Hematopoietic multipotent progenitor cell treated with erythropoietin and hydrocortisone succinate and interleukin-3 and kit ligand, for 4 days (in vitro differentiated cells): ENCODE measurements at regions not wholly inside any gene's neighbourhood (a gene's known extent, or its start where the extent isn't known, plus 50 kb on each side); places are given as distances from the start of the nearest gene placed in this dataset.

Experiments
- DNase-seq: peaks from one replicate; pipeline ENCODE4 v3.0.0-alpha.2; 2015

DNA sequence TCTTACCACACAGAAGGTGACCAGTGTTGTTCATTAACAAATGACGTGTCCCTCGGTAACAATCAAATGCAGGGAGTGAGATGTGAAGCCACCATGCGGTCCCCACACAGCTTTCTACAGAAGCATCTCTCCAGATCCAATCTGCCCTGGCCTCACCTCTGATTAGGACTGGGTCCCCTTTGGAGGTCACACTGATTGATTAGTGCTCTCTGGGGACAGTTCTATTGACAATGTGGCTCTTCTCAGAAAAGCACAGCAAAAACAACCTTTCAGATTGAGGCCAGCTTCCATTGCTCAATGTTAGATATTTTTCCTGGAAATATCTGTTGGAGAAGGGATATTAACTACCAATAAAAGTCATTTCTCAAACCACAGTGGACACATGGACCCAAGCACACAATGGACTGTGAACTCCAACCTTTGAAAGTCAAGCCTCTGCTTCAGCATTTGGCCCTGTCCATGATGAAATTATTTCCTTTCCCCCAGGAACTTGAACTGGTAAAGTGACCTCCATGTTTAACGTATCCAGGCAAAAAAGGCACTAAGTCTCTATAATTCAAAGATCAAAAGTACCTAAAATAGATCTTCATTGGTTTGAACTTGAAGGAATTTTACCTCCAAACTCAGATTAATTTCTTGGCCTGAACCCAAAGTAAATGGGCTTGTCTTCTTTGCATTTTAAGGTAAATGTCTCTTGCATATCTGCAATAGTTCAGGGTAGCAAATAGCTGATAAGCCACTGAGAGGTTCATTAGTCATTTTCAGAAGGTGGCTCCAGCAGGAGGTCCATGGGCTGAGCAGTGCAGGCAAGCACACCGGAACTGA lies 118.5 kb downstream of the FOXA2 start:
- DNase-seq = no peak

DNA sequence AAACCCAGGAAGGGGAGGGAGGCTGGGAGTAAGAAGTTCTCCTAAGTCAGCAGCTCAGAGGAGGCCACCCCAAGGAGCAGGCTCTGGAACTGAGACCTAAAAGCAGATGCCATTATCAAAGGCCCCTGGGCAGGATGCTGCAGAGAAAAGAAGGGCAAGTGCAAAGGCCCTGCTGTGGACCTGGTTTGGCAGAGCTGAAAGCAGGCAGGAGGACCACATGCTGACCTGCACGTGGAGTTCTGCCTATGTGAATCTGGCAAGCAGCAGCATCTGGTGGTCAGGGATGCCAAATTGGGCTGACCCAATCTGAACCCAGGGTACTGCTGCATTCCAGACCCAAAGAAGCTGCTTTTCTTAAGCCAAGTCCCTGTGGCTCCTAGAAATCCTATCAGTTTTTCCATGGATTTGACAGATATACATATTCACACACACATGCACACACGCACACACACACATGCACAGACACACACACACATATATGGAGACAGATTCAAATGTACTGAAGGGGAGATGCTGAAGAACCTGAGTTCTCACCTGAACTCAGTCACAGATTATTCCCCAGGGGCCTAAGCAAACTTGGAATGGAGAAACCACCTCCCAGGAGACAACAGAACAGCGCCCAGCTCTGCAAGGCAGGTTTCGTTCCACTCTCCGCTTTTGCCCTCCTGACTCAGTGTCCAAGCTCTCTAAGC lies 119.9 kb downstream of the FOXA2 start:
- DNase-seq = no peak

DNA sequence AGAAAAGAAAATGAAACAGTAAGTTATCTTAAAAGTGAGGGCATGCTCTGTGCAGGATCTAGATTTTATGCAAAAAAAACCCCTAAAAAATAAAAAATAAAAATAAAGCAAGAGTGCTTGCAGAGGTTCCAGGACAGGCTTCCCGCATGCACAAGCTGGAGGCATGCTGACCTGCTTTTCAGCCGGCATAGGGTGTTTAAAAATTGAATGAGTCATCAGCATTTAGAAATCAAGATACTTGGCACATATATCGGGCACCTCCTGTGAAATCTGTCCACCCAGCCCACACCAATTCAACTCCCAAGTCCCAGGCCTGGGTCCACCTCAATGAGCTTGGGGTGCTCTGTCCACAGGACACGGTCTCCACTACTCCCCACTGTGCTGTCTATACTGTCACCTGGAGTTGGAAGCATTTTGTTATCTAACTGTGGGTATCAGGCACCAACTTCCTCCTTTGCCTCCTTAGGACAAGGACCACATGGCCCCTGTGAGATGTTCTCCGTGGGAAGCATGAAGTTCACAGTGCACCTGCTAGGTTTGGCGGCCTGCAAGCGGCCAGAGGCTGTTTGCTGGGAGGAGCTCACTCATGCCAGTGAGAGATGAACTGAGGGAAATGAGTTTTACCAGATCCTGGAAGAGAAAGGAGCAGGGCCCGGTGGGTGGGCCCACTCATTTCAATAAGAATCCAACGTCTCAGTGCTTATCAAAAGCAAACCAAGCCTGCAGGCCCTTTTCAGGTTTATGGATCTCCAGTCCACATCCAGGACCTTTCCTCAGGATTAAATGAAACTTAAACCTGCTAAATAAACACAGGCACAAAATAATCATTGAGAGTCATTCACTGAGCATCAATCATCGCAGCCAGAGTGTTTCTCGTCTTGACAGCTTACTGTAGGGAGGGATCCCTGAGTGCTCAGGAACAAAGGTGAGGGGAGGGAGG lies 121.1 kb downstream of the FOXA2 start:
- no peak for DNase-seq

DNA sequence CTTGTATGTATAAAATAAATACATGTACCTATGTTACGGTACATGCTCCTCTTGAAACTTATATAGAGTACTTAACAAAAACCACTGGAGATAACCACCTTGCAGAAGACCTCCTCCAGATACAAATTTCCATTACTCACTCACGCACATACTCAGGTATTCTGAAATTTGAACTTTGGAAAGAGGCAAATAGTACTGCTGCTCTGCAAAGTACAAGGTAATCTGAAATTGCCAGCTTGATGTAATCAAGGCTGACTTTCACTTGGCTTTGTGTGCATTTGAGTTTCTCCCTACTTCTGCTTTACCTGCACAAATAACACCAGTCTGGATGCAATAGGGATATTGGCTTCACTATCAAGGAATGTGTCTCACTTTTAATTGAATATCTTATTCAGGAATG lies 123.6 kb downstream of the FOXA2 start:
- no peak for DNase-seq

DNA sequence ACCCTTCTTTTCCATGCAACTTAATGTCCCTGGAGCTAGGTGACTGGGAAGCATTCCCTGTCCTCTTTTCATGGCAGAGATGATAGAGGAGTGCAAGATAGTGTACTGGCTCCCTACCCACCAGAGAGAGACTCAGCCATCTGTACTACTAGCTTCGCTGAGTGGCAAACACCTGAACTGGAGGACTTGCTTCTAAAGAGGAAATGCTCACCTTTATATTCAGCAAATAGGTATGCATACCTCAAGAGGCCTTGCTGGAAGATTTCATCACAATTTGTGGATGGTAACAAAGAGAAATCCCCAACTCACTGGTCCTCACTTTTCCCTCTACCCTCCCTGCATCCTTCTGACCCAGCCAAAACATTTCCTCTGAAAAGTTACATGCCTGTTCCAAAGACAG lies 124.1 kb downstream of the FOXA2 start:
- DNase-seq = no peak

DNA sequence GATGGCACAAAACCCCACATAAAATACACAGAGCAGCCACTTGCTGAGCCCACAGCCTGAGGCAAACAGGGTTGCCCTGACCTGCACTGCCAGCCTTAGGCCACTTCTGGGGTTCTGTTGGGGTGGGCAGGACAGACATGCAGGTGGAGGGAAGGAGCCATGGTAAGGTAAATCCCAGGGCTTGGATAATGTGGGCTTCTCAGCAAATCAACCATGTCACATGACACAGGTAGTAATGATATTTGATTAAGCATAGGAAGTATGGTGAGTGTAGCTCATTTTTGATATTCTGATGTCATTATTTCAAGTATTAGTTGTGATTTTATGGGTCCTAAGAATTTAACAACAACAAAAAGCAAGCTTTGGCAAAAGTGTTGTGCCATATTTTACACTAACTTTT lies 124.6 kb downstream of the FOXA2 start:
- no peak for DNase-seq

DNA sequence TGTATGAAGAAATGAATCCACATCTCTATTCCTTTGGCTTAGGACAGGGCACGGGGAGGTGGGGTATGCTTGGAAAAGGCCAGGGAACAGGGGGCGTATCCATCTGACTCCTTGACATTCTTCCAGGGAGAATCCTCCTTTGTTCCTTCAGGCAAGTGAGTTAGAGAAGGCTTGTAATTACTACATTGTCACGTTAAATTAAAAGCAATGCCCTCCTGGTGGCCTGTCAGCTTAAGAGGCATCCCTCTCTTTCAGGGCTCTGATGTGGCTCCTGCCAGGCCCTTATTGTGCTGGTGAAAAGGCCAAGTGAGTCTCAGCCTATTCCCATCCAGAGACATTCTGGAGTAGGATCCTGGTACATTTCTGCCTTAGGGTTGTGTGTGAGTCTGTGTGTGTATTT lies 128.3 kb downstream of the FOXA2 start:
- no peak for DNase-seq

DNA sequence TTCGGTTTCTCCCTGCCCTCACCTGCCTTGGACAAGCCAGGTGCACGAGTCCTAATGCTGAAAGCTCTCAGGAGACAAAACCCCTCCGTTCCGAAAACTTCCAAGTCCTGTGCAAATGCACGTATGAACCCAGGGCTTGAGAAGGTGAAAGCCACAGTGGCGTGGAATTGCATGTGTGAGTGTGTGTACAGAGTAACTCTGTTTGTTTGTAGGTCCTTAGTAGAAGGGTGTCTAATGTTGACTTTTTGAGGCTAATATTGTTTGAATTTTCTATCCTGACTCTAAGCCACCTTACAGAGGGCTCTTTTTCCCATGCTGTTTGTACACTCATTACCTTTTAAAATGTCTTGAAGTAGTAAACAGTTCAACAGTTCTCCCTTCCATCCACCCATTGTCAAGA lies 129.1 kb downstream of the FOXA2 start:
- no peak for DNase-seq

DNA sequence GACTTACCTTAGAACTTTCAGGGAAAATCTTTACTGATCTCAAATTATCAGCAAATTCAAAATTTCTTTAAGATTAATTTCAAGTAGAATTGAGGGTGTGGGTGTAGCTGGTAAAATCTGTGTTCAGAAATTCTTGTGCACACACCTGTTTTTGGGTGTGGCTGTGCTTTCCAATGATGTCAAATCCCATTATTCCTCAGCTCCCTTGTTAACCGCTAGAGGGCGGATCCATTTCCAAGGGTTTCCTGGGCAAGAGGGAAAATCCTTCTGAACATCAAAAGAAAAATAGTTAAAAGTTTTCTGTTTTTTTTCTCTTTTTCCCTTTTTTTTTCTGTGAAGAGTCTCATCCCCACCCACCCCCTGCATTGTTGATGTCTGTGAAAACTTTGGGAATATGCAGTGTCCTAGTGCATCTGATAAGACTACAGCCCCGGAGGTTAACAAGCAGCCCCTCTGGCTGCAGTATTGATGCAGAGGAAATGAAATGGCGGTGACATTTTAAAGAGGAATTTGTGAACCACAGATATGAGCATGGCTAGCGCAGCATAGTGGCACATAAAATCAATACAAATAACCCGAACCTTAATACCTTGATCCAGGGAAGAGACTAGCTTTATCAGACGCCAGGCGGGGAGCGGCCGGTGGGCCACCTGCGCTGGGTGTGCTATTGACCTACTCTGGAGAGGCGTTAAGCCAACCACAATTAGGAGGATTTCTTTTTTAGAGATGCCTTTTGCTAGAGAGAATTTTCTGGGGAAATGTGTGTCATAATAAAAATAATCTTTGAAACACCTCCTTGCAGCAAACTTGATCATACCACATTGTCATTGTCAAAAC lies 130.9 kb downstream of the FOXA2 start:
- DNase-seq = no peak

DNA sequence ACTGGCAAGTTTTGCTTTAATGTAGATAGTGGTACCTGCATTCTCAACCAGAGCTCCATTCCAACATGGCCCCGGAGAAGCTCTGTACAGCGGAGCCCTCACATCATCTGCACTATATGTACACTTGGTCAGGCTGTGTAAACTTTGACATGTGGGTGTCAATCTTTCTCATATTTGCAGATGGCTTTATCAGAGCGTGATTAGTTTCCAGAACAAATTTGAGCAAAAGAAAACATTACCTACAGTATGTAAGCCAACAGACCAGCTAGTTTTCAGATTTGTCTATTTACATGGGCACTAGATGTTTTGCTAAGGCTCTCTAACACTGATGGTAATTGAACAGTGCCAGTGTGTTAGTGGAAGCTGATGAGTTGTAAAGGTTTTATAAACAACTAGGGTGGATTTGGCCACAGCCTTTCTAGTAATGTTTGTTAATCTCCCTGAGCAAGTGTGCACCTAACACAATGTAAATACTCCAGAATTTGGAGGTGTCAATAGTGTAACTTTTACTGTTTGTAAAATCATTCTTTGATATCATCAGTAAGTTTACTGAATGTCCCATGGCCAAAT lies 131.8 kb downstream of the FOXA2 start:
- no peak for DNase-seq

DNA sequence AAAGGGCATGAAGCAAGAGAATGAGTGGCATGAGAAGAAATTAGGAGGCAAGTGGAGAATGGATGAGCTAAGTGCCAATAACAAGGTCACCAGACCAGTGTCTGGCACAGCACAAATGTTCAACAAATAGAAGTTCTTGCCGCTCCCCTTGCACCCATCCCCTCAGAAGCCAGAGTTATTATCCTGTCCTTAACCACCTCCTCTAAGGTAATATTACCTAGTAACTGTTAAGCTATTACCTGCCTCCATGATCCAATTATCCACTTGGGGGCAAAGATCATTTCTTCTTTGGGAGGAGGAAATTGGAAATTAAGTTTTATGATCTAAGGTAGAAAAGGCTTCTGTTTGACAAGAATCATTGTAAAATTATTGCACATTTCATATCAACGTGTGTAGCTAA lies 133.8 kb downstream of the FOXA2 start:
- no peak for DNase-seq

DNA sequence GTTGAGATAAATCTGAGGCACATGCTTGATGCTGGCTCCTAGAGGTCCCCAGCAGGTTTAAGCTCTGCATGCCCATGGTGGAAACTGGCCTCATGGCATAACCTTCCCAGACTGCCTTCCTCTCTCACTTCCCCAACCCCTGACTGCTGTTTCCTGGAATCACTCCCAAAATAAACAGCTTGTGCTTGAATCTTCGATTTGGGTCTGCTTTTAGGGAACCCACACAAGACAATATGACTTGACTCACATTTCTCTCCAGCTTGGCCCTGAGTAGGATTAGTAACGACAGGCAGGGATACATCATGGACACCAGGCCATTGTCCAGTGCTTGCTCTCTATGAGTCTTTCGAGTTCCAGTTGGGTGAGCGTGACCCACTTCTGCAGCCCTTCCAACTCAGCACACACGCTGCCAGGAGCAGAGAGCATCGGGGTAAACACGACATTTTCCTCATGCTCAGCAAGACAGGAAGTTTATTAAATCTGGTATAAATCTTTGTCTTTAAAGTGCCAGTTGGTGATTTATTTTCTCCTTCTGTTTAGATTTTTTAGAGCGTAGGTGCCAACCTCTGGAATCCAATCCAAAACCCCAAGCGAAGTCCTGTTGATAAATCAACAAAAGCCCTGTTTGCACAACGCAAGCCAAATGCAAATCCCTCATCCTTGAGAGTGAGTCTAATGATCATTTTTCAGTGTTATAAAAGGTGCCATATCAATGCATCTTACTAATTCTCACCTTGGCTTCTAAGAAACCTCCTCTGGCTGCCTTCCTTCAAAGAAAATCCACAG lies 135.0 kb downstream of the FOXA2 start:
- no peak for DNase-seq

DNA sequence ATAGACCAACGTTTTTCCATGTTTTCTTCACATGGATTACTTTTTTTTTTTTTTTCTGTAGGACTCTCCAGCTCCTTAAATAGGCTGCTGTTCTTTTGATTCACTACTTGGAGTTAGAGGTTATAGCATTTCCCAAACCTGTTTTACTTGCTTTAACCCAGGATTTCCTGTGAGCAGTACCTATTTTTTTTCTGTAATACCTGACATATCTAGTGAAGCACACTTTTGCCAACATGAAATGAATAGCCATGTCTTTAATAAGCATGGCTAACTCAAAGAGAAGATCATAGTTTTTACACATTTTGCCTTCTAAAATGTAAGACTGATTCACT lies 137.0 kb downstream of the FOXA2 start:
- no peak for DNase-seq

DNA sequence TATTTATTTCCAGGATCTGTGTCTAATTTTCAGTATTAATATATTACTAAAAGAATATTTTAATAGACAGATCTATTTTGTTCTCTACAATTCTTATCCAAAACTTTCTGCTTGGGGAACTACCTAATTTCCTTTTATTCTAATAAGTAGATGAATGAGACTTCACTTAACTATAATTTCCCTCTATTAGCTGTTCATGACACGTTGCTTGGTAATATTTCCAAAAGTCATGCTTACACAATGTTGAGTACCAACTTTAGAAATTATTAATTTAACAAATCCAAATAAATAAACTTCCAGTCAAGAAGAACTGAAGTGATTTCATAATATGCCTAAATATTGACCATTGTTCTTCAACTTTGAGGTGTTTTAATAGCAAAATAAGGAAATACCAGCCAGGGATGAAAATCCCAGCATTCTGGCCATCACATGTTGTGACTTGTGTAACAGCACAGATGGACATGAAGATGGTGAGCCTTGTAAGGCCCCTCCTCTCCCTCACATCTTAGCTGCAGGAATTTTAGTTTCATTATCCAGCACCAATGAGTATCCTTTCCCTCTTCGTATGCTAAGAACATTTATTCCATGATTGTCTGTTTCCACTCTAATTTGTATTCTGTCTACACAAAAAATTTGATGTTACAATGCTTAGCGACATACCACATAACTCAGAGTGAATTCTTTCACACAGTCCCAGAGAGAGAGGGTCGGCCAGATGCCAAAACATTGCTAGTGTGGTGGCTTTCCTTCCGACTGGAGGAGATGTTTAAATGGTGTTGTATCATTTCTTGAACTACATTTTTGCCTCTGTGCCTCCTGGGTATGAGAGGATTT lies 137.5 kb downstream of the FOXA2 start:
- no peak for DNase-seq

DNA sequence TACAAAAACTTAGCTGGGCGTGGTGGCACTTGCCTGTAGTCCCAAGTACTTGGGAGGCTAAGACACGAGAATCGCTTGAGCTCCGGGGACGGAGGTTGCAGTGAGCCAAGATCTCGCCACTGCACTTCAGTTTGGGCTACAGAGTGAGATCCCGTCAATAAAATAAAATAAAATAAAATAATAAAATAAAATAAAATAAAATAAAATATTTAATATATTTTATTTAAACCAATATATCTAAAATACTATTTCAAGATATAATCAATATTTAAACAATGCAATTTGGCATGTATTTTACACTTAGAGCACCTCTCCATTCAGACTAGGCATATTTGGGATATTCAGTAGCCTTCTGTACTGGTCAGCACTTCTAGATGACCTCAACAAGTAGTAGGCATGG lies 142.1 kb downstream of the FOXA2 start:
- no peak for DNase-seq

DNA sequence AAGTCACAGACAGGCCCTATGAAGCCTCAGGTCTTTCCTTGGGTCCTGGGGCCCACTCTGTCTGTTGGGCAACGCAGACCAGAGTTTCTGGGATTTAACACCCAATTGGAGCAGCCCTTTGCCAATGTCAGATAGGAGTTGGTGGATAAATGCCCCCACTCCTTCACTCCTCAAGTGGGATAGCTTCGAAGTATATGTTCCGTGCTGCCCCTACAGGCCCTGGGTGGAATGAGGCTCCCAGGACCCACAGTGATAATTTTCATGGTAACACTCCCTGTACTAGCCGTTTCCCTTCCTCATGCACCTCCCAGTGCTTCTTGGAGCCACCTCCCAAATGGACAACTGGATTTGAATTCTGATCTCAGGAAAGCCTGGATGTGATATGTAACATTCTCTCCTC lies 145.4 kb downstream of the FOXA2 start:
- DNase-seq = peak; percentile 7

DNA sequence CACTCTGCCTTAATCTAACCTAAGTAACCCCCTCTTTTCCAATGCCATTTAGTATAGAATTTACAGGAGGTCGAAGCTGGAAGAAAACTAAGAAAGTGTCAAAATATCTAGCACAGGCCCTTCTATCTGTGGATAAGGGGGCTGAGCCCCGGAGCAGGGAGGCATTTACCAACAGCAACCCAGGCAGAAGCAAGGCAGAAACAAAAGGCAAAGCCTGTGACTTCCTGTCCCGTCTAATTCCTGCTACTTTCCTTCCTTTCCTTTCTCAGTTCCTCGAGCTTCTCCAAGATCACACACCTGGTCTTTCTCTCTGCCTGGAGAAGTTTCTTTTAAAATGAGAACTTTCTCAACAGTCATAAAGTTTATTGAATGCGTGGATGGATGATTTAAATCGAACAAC lies 146.0 kb downstream of the FOXA2 start:
- no peak for DNase-seq

DNA sequence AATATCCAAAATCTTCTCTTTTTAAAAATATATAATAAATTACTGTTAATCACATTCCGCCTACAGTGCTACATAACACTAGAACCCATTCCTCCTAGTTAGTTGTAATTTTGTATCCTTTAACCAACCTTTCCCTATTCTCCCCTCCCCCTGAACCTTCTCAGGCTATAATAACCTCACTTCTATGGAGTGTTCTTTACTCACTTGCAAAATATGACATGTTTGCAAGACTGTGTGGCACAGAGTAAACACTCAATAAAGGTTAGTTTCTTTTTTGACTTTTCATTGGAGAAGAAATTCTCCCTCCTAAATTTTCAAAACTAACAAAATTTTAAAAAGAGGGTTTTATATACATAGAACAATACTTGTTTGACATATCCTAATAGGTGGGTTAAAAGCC lies 147.0 kb downstream of the FOXA2 start:
- no peak for DNase-seq

DNA sequence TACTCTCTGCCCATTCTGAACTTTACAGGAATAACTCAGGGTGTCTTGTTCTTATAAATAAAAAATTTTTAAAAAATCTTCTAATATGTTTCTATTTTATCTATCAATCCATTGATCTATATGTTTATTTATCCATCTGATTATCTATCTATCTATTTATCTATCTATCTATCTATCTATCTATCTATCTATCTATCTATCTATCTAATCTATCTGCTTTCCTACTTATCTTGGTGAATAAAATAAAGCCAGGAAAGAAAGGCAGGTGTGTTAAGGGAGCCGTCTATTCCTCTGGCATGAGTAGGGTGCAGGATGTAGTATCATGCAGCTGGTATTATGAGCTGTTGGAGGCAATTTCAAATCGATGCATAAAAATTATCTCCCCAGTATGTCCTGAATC lies 153.0 kb downstream of the FOXA2 start:
- DNase-seq = no peak

DNA sequence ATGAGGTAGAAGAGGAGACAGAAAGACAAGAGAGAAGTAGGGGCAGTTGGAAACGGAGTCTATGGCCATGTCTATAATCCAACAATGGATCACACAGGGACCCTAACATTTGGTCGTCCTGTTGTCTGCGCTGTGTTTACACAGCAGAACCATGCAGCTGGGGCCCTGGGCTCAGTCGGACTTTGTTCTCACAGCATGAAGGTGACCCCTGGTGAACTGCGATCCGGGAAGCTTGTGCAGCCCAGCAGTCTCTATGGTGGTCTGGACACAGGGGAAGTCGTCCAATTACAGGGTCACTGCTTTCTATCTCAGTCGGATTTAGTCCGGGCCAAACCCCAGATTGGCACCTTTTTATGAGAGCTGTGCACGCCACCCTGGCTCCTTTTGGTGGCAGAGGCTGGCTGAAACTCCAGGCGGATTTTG lies 153.6 kb downstream of the FOXA2 start:
- DNase-seq = no peak
